VCaP (cell line): ENCODE measurements at regions not wholly inside any gene's neighbourhood (a gene's known extent, or its start where the extent isn't known, plus 50 kb on each side); places are given as distances from the start of the nearest gene placed in this dataset.

ENCODE experiments used
- H3K27ac ChIP-seq: fragments of 450-650 bp; 2 replicates; pipeline ENCODE4 v1.5.1; 2017
- CTCF ChIP-seq: fragments of 450-650 bp; conservative IDR thresholded peaks from 2 replicates; pipeline ENCODE4 v1.5.1; 2017; ENCODE audit warnings: mild to moderate bottlenecking, moderate library complexity

DNA sequence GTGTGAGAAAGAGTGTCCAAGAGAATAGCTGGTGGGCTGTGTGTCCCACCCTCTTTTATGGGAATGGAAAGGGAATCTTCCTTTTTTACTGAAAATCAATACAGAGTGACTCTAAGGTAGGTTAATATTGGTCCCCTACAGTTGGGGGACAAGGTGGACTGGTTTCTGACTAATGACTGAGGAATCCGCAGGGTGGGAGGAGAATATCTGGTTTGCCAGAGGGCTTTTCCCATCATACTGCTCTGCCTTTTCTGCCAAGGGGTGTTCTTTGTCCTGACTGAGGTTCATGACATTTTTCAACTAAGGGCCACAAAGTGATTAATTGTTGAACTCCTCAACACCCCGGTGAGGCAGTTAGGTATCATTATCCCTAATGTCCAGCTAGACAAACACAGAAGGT lies 261.6 kb downstream of the SPATA18 start:
- TF ChIP-seq CTCF = no peak
- no peak overlapping the region for H3K27ac ChIP-seq

GRCh38 chr4:52317361-52317879 lies 266.3 kb downstream of the SPATA18 start:
- H3K27ac ChIP-seq = no peak overlapping the region
- TF ChIP-seq CTCF = no peak

DNA sequence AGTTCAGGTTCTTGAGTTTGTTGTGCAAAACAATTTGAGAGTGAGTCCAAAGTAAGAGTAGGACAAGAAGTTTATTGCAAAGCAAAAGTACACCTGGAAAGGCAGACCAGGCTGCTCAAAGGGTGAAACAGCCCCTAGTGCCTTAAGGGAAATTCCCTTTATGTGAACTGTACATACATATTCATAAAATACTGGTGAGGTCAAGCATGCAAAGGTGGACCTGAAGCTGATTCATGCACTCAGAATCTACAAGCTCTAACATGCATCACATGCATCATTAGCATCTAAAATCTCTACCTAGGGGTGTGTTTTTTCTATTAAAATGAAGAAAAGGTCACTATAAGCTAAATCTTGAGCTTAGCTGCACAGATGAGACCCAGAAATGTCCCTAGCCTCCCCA lies 266.9 kb downstream of the SPATA18 start:
- TF ChIP-seq CTCF = no peak

DNA sequence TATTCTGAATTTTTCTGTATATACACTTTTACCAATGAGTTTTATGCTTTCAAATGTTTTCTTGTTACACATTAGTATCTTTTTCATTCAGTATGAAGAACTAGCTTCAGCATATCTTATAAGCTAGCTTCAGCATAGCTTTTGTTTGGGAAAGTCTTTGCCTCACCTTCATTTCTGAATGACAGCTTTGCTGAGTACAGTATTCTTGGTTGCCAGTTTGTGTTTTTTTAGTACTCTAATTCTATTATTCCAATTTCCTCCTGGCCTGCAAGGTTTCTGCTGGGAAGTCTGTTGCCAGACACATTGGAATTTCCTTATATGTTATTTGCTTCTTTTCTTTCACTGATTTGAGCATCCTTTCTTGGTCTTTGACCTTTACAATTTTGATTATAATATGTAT lies 278.8 kb downstream of the SPATA18 start:
- no peak for TF ChIP-seq CTCF
- no peak overlapping the region for H3K27ac ChIP-seq

More for the DNA sequence above, 266.9 kb downstream of the SPATA18 start:
- no peak overlapping the region for H3K27ac ChIP-seq

- no peak for TF ChIP-seq CTCF
- no peak overlapping the region for H3K27ac ChIP-seq
Observed at GRCh38 chr4:52343595-52343994, 292.5 kb downstream of the SPATA18 start.

DNA sequence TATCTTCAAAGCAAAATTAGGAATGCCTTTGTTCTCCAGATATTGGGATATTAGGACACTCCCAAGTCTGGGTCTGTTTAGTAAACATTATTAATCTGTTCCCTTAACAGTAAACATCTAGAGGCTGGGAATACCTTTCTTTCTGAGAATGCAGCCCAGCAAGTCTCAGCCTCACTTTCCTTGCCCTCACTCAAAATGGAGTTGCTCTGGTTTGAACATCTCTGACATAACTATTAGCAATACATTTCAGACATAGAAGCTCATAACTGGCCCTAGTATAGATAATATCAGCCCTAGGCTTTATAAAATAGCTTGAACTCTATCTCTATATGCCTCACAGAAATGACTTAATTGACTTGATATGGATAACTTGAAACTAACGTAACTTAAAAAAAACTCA lies 299.8 kb downstream of the SPATA18 start:
- H3K27ac ChIP-seq = no peak overlapping the region
- no peak for TF ChIP-seq CTCF

DNA sequence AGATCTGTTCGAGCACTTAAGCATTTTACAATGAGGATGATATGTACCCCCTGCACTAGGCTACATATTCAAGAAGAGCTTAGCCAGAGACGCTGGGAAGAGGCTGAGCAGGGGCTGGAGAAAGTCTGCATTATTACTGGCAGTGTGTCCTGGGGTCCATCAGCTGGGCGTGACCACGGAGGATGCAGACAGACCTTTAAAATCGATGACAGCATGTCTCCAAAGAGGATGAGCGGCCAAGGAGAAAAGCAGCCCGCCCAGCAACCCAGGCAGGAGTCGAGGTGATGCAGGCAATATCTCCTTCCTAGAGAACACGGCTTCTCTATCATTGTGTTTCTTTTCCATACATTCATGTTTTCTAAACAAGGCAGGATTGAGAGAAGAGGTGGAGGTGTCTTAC lies 300.7 kb downstream of the USP46 start:
- no peak for TF ChIP-seq CTCF
- no peak overlapping the region for H3K27ac ChIP-seq
